HG03025 (cell line): ENCODE measurements at regions not wholly inside any gene's neighbourhood (a gene's known extent, or its start where the extent isn't known, plus 50 kb on each side); places are given as distances from the start of the nearest gene placed in this dataset.

Source experiments
- ATAC-seq: cut with Tn5 transposase; IDR thresholded peaks from one replicate; pipeline ENCODE4 v1.9.1; 2021; ENCODE audit warnings: mild to moderate bottlenecking, moderate library complexity; ENCODE audit not compliant: unreplicated experiment, low FRiP score

- no peak for ATAC-seq
Observed at GRCh38 chr16:63530974-63531373, 1494.7 kb upstream of the CDH8 start.

DNA sequence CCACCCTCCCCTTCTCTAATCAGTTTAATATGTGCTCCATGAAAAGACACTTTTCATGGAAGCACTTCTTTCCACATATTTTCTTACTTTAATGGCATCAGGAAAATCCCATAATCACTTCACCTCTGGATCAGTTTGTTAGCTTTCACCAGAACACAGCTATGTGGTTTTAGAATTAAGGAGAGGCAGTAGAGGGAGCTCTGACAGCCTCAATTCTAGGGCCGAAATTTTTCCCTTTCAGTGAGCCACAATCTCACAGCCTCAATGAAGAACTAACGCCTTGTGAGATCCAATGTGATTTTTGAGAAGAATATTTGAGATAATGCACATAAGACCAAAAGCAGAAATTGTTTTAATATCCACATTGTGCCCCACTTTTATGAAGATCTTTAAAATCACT lies 1494.0 kb upstream of the CDH8 start:
- ATAC-seq, result no peak

DNA sequence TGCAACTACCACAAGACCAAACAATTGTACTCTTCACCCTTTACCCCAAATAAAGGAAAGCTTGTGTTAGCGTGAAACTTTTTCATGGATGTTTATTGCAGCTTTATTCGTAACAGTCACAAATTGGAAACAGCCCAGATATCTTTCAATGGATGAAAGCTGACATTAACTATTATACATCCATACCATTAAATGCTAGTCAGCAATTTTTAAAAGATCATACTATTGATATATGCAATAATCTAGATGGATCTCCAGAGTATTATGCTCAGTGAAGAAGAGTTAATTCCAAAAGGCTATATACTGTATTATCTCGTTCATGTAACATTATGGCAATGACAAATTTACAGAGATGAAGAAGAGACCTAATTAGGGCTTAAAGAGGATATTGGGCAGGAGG lies 1491.2 kb upstream of the CDH8 start:
- no peak for ATAC-seq

GRCh38 chr16:63516394-63516793 lies 1480.2 kb upstream of the CDH8 start:
- ATAC-seq, result no peak

DNA sequence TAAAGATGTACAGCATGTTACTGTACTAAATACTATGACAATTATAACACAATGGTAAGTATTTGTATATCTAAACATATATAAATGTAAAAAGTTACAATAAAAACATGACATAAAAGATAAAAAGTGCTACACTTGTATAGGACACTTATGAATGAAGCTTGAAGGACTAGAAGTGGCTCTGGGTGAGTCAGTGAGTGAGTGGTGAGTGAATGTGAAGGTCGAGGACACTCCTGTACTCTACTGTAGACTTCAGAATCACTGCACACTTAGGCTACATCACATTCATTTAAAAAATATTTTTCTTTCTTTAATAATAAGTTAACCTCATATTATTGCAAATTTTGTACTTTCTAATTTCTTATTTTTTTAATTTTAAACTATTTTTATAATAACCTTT lies 1476.7 kb upstream of the CDH8 start:
- ATAC-seq, result no peak

DNA sequence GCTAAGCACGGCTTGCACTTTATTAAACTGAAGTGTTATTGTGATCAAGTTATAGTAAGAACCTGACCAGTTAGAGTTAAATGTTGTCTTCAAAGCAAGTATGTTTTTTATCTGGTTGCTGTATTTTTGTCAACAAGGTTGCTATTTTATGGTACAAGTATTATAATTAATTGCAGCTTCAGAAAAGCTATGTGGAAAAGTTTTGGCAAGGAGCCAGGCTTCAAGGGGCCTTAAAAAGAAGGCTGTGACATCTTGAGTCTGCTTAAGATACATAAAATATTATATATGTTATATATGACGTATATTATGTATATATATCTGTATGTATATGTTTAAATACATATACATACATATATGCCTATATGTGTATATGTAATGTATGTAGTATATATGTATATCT lies 1461.2 kb upstream of the CDH8 start:
- ATAC-seq, result no peak

- ATAC-seq, result no peak
Observed at GRCh38 chr16:63496282-63496681, 1460.0 kb upstream of the CDH8 start.

GRCh38 chr16:63488955-63489354 lies 1452.7 kb upstream of the CDH8 start:
- ATAC-seq, result no peak

- ATAC-seq, result no peak
Observed at GRCh38 chr16:63481060-63481459, 1444.8 kb upstream of the CDH8 start.

DNA sequence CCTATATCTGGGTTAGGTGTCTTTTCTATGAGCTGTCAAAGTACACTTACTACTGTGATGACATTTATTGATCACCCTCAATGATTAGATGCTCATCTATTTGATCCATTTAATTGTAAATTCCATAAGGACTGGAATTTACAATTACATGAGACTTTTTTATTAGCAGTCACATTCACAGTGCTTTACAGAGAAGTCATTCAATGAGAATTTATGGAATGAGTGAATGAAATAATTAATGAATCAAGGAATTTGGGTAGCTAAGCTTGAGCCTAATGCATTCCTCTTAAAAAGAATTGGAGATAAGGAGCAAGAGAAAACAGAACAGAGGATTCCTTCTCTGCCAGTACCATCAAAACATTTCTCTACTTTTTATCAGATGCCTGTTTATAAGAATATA lies 1437.5 kb upstream of the CDH8 start:
- no peak for ATAC-seq

- no peak for ATAC-seq
Observed at GRCh38 chr16:63467513-63467912, 1431.3 kb upstream of the CDH8 start.

DNA sequence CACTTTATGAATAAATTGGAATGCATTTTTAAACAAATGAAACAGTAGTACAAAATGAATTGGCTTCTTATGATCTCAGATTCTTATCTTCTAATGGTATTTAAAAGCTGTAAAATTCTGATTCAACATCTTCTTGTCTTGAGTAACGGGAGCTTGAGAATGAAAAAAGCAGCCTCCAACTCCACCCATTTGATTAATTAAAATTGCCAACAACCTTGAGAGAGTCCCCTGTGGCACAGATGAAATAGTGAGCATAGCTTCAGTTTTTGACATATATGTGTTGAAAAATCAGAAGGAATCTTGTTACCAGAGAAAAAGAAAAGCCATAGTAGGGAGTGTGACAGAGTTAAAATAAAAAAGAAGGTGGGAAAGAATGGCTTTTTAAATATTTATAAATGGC lies 1426.1 kb upstream of the CDH8 start:
- ATAC-seq, result no peak

DNA sequence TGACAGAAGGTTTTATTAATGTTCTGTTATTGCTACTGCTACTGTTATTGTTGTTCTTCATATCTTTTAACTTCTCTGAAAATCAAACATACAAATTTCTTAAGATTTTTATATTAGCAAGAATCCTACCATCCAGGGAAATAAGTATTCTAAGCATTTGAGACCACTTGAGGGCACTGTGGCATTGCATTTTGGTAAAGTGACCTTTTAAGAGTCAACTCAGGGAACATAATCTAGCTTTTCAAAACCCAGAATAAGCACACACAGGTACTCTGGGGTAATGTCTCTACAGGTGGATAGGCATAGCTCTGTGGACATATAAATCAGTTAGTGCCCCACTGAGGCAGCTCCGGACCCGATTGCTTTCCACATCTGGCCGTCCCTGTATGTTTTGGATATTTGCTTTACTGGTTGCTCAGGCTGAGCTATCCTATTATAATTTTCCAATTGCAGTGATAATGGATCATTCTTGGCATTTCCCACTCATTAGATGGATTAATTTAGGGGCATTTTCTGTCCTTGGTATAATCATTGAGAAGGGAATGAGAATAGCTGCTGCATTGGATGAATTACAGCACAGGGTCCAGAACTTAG lies 1425.1 kb upstream of the CDH8 start:
- ATAC-seq, result no peak

DNA sequence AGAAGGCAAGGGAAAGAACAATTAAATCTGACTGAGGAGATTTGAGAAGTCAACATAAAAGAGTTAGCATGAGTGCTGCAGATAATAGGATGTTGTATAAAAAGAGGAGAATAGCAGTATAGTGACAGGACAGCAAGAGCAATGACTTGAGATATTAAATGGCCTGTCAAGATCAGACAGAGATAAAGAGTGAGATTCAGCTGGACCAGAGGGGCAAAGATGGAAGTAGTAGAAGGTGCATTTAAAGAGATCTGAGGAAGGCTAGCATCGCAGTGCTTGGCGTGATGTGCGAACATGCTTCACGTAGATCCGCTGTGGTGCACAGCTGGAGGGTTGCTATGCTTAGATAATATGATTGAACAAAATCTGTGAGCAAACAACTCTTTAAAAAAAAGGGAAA lies 1422.6 kb upstream of the CDH8 start:
- ATAC-seq, result no peak

- ATAC-seq, result no peak
Observed at GRCh38 chr16:63457869-63458268, 1421.6 kb upstream of the CDH8 start.

DNA sequence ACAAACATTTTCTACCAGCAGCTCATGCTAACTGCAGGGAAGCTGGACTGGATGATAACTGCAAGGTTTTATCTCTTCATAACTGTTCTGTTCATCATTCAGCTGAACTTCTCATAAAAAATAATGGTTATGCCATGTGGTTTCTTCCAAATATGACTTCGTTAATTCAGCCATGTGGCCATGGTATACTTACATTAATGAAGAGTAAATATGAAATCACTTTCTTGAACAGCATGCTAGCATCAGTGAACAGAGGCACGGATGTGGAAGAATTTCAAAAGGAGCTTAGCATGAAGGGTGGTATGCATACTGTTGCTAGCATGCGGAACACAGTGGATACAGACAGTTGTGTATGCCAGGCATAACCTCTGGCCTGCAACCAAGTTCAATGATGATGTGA lies 1417.0 kb upstream of the CDH8 start:
- no peak for ATAC-seq

- ATAC-seq, result no peak
Observed at GRCh38 chr16:63447121-63447520, 1410.9 kb upstream of the CDH8 start.

GRCh38 chr16:63442246-63442645 lies 1406.0 kb upstream of the CDH8 start:
- ATAC-seq, result no peak

GRCh38 chr16:63426275-63426870 lies 1390.1 kb upstream of the CDH8 start:
- no peak for ATAC-seq

DNA sequence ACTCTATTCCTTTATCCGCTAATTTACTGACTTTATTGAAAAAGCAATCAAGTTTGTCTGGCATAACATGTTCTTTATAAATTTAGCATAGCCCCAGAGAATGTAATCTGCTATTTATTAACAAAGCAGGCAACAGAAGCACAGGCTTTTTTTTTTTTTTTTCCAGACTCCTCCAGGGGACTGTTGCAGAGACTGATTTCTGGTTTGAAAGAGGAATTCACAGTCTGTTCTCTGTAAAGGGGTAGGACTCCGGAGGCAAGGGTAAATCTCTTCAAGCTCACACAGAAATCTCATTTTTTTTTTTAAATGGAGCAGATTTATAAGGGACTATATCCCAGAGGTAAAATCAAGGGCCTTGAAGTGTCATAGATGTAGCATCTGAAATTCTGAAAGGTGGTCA lies 1386.5 kb upstream of the CDH8 start:
- ATAC-seq, result no peak

DNA sequence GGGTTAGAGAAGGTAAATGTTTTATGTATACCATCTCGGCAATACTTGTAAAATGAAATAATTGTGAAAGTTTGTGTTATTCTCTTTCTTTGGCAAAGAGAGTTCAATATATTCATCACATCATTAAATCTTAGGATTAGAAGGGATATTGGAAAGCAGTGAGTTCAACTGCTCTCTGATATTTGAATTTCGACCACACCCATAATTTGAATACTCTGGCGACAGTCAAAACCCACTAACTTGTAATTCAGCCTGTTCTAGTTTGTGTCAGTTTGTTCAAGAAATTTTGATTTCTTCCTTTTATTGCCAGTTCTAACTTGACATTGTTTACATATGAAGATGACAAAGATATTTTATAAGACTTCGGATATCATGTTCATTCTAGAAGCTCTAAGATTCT lies 1380.5 kb upstream of the CDH8 start:
- no peak for ATAC-seq

- ATAC-seq, result no peak
Observed at GRCh38 chr16:63415014-63415413, 1378.8 kb upstream of the CDH8 start.

DNA sequence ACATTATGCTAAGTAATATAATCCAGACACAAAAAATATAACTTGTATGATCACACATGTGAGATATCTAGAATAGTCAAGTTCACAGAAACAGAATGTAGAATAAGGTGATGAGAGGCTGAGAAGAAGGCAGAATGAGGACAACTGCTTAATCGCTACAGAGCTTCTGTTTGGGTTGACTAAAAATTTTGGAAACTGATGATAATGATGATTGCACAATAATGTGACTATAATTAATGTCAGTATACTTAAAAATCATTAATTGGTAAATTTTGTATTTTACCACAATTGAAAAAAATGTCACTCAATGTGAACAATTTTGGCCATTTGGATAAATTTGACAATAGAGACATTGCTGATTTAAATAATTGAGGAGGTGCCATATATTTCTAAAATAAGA lies 1374.4 kb upstream of the CDH8 start:
- no peak for ATAC-seq
